Esophagus muscularis mucosa (tissue), 3 donors: ENCODE measurements at regions not wholly inside any gene's neighbourhood (a gene's known extent, or its start where the extent isn't known, plus 50 kb on each side); places are given as distances from the start of the nearest gene placed in this dataset.

Source experiments
- POLR2A ChIP-seq: fragments of 450-650 bp; IDR thresholded peaks from one replicate; pipeline ENCODE4 v1.6.1; 2017; ENCODE audit warnings: antibody characterized with exemption, moderate library complexity, mild to moderate bottlenecking, low read depth
- POLR2AphosphoS5 ChIP-seq, 2 donors: sonication (generic); formaldehyde crosslinking; IDR thresholded peaks; one replicate each; pipeline ENCODE4 v1.6.1; 2017; ENCODE audit warnings: antibody characterized with exemption in 2 of 2
- TF ChIP-seq, protein P1 (sequence below), 3 experiments: fragments of 200-600 bp in 2 of 3; fragments of 450-650 bp in 1 of 3; sonication (generic) in 2 of 3; IDR thresholded peaks; one replicate each; pipeline ENCODE4 v1.5.1; 2017 to 2019; ENCODE audit warnings: antibody characterized with exemption in 3 of 3, mild to moderate bottlenecking in 2 of 3, moderate library complexity in 1 of 3

DNA sequence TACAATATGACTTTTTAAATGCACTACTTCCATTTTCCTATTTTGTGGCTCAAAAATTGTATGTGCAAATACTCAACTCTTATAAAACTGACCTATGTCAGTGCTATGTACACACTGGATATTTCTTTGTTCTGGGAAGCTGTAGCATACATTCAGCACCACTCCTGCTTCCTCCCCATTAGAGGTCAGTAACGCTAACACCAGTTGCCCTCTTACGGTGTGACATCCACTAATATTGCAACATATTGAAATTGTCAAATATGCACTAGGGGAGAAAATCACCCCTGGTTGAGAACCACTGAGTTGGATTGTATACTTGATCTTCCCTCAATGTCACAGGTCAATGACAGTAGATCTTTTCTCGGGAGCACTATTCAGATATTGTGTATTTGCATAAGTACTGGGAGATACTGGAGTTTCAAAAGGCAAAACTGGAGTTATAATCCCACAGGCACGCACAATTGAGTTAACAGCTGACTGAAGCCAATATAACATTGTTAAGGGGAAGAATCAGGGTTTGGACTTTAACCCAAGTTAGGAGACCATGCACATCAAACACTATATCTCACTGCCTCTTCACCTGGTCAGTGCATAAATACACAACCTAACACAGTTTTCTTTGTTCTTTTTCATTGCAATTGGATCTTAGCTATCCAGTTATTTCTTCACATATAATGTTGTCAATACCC, 1276.5 kb upstream of the MIR17HG start:
- TF ChIP-seq, protein P1, sequence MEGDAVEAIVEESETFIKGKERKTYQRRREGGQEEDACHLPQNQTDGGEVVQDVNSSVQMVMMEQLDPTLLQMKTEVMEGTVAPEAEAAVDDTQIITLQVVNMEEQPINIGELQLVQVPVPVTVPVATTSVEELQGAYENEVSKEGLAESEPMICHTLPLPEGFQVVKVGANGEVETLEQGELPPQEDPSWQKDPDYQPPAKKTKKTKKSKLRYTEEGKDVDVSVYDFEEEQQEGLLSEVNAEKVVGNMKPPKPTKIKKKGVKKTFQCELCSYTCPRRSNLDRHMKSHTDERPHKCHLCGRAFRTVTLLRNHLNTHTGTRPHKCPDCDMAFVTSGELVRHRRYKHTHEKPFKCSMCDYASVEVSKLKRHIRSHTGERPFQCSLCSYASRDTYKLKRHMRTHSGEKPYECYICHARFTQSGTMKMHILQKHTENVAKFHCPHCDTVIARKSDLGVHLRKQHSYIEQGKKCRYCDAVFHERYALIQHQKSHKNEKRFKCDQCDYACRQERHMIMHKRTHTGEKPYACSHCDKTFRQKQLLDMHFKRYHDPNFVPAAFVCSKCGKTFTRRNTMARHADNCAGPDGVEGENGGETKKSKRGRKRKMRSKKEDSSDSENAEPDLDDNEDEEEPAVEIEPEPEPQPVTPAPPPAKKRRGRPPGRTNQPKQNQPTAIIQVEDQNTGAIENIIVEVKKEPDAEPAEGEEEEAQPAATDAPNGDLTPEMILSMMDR (IDR thresholded peaks at IDR 0.05), result no peak
- TF ChIP-seq POLR2A (no peak), POLR2AphosphoS5 (IDR thresholded peaks at IDR 0.05) (no peak)
